Cardiac muscle cell (in vitro differentiated cells and primary cell): ENCODE measurements at regions not wholly inside any gene's neighbourhood (a gene's known extent, or its start where the extent isn't known, plus 50 kb on each side); places are given as distances from the start of the nearest gene placed in this dataset.

Experiments
- DNase-seq, 2 donors: peaks; one replicate each; pipeline versions ENCODE4 v3.0.0 to v3.0.0-alpha.2; 2010 to 2017; ENCODE audit warnings: low read depth in 1 of 2, low spot score in 1 of 2
- H3K27ac ChIP-seq: fragments of 200-600 bp; sonication (generic); 2 replicates; pipeline ENCODE4 v1.5.1; 2016
- H3K27me3 ChIP-seq: fragments of 200-600 bp; sonication (generic); 2 replicates; pipeline ENCODE4 v1.6.0; 2016; ENCODE audit warnings: control low read depth
- H3K36me3 ChIP-seq: fragments of 200-600 bp; sonication (generic); 2 replicates; pipeline ENCODE4 v1.5.1; 2016; ENCODE audit warnings: control low read depth
- H3K4me1 ChIP-seq: fragments of 200-600 bp; sonication (generic); 2 replicates; pipeline ENCODE4 v1.8.1; 2017; ENCODE audit warnings: low read depth, mild to moderate bottlenecking, mixed run types
- H3K4me3 ChIP-seq: fragments of 200-600 bp; sonication (generic); 2 replicates; pipeline ENCODE4 v1.5.1; 2016; ENCODE audit warnings: mild to moderate bottlenecking
- H3K9me3 ChIP-seq: fragments of 200-600 bp; sonication (generic); 2 replicates; pipeline ENCODE4 v1.5.1; 2017; ENCODE audit warnings: low read depth, mild to moderate bottlenecking, control low read depth
- TF ChIP-seq, protein P1 (sequence below): IDR thresholded peaks from 2 replicates; pipeline ENCODE4 v1.5.1; 2012; ENCODE audit warnings: low read depth, mild to moderate bottlenecking, low read length

DNA sequence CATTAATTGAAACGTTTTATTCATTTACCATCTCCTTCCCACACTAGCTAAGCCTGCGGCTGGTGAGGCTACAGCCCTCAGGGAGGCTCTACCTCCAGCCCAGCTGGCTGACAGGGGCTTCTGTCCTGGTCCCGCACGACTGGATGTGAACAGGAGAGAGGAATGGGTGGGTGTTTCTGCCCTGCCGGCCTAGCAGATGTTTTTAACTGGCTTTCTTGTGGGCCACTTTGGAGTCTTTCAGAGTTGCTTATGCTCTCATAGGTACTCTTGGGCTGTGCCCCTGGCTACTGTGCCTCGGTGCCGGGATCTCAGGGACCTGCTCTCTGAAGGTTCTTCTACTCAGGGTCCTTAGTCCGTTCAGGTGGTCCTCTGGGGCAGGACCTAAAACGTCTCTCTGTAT lies 184.3 kb upstream of the TWIST2 start:
- Histone ChIP-seq H3K4me1 (no peaks in the 10 kb centered on the region), H3K36me3 (no peaks in the 10 kb centered on the region), H3K27me3 (no peaks in the 10 kb centered on the region), H3K9me3 (no peaks in the 10 kb centered on the region), H3K27ac (no peak overlapping the region), H3K4me3 (no peak overlapping the region)
- no peak for DNase-seq
- TF ChIP-seq, protein P1, sequence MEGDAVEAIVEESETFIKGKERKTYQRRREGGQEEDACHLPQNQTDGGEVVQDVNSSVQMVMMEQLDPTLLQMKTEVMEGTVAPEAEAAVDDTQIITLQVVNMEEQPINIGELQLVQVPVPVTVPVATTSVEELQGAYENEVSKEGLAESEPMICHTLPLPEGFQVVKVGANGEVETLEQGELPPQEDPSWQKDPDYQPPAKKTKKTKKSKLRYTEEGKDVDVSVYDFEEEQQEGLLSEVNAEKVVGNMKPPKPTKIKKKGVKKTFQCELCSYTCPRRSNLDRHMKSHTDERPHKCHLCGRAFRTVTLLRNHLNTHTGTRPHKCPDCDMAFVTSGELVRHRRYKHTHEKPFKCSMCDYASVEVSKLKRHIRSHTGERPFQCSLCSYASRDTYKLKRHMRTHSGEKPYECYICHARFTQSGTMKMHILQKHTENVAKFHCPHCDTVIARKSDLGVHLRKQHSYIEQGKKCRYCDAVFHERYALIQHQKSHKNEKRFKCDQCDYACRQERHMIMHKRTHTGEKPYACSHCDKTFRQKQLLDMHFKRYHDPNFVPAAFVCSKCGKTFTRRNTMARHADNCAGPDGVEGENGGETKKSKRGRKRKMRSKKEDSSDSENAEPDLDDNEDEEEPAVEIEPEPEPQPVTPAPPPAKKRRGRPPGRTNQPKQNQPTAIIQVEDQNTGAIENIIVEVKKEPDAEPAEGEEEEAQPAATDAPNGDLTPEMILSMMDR: no peak

DNA sequence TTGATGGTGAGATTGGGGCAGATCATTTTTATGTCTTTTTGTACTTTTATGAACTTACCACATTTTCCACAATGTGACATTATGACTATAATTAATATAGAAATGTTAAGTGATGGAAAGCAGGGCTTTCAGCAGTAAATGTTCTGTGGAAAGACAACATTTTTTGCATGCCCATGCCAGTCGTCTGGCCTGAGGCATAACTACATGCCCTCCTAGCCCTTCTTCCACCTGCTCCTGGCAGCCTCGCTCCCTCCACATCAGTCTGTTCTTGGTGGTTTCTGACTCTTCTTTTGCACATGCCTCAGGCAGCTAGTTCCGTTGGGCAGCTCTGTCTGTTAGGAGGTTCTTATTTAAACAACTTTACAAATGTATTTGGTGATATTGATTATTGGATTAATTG lies 182.0 kb upstream of the TWIST2 start:
- no peak overlapping the region for H3K27ac ChIP-seq
- H3K4me1 ChIP-seq: no peaks in the 10 kb centered on the region
- H3K27me3 ChIP-seq: no peaks in the 10 kb centered on the region
- no peak overlapping the region for H3K4me3 ChIP-seq
- no peaks in the 10 kb centered on the region for H3K36me3 ChIP-seq
- TF ChIP-seq, protein P1: no peak
- no peaks in the 10 kb centered on the region for H3K9me3 ChIP-seq
- no peak for DNase-seq

DNA sequence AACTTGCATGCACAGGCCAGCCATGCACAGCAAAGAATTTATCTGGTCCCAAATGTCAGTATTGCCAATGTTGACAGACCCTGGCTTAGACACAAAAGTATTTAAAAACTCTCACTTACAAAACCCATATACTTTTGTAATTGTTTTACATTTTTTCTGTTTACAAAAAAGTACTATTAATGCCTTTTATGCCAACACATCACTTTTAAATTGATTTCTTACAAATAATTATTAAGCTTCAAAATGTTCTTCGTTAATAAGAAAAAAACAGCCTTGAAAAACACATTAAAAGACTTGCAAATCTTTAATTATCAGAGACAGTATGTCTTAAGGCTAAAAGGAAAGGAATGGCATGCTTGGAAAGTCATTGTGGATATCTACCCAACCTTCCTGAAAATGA lies 181.3 kb upstream of the TWIST2 start:
- Histone ChIP-seq H3K27ac (no peak overlapping the region), H3K4me1 (no peaks in the 10 kb centered on the region), H3K9me3 (no peaks in the 10 kb centered on the region), H3K36me3 (no peaks in the 10 kb centered on the region), H3K27me3 (no peaks in the 10 kb centered on the region), H3K4me3 (no peak overlapping the region)
- TF ChIP-seq, protein P1: no peak
- no peak for DNase-seq

DNA sequence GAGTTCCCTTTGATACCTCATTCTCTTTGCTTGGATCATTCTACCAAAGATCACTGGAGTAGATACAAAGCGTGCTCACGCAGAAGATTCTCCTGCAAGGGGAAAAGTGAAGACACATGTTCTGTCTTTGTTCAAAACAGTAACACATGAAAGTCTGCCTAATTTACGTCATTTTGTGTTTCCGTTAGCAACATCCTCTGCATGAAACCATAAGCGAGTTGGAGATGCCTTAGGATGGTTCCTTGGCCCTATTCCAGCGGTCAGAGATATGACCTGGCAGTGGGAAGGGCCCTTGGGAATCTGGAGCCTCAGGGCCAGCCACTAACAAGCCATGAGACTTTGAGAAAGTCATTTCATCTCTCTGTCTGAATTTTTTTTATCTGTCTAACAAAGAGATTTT lies 180.9 kb upstream of the TWIST2 start:
- Histone ChIP-seq H3K9me3 (no peaks in the 10 kb centered on the region), H3K36me3 (no peaks in the 10 kb centered on the region), H3K4me1 (no peaks in the 10 kb centered on the region), H3K27ac (no peak overlapping the region), H3K27me3 (no peaks in the 10 kb centered on the region), H3K4me3 (no peak overlapping the region)
- TF ChIP-seq, protein P1: no peak
- peak in 1 of 2 donors; percentile 79 for DNase-seq

DNA sequence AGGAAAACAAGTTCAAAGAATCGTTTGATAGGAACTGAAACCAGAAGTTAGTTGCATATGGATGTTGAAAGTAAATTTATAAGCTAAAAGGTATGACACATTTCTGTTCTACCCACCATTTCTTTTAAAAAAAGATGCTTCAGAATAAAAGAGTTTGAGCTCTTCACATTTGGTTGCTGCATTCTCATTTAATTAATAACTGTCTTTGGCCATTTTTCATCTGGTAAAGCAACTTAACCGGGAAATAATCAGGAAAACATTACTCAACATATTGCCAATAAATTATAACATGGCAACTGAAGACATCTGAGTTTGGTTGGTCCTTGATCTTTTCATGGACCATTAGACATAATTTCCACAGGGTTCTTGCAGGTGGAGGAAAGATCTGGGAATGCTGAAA lies 180.2 kb upstream of the TWIST2 start:
- Histone ChIP-seq H3K9me3 (no peaks in the 10 kb centered on the region), H3K27me3 (no peaks in the 10 kb centered on the region), H3K4me1 (no peaks in the 10 kb centered on the region), H3K4me3 (no peak overlapping the region), H3K27ac (no peak overlapping the region), H3K36me3 (no peaks in the 10 kb centered on the region)
- TF ChIP-seq, protein P1: no peak
- DNase-seq: no peak

DNA sequence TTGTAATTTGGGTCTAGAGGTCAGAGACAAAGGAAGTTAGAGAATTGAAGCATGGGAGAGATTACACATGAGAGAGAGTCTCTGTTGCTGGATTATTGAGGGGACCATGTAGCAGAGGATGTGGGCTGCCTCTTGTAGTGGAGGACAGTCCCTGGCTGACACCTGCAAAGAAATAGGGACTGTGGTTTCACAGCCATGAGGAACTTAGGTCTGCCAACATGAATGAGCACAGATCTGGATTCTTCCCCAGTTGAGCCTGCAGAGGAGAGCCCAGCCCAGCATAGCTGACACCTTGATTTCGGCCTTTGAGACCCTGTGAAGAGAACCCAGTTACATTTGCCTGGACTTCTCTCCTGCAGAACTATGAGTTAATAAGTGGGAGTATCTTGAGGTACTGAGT lies 179.5 kb upstream of the TWIST2 start:
- Histone ChIP-seq H3K9me3 (no peaks in the 10 kb centered on the region), H3K4me3 (no peak overlapping the region), H3K27ac (no peak overlapping the region), H3K36me3 (no peaks in the 10 kb centered on the region), H3K4me1 (no peaks in the 10 kb centered on the region), H3K27me3 (no peaks in the 10 kb centered on the region)
- DNase-seq: no peak
- TF ChIP-seq, protein P1: no peak
